ENCODE measurements at regions not wholly inside any gene's neighbourhood (a gene's known extent, or its start where the extent isn't known, plus 50 kb on each side); places are given as distances from the start of the nearest gene placed in this dataset.

DNA sequence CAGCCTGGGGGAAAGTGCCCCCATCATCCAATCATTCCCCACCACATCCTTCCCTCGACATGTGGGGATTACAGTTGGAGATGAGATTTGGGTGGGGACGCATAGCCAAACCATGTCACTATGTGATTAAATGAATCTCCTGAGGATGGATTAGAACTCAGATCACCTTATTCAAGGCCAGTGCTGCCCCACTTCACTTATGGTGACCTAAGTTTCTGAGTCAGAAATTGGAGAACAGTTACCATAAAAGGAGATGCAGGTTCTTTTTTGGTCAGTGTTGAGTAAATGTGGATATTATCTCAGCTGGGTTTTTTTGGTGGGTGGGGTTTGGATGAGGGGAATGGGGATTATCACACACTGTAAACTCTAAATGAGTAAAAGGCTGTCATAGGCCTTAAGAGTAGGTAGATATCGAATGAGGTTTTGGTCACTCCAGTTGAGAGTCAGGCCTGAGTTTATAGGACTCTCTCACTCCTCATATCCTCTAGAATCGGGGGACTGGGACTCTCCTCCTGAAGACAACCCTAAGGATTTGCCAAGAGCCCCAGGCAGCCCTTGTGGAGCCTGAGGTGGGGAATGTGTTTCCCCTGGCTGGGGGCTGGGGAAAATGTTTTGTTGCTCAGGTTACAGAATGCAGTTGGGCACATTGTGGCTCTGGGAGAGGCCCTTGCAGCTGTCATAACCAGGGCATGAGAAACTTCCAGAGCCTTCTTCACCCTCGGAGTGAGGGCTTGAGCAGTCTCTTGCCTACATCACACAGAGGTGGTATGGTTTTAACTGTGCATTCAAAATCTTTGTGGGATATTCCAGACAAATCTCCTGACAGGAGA, 213.0 kb downstream of the BAMBI start:
- TF ChIP-seq CTCF (IDR thresholded peaks at IDR 0.05; ENCODE audit: low read length) (no peak), EZH2 (IDR thresholded peaks at IDR 0.05; ENCODE audit: borderline replicate concordance, low read length) (no peak)

Measured in OCI-LY1 (cell line).